Thyroid gland (tissue), 4 donors: ENCODE measurements at regions not wholly inside any gene's neighbourhood (a gene's known extent, or its start where the extent isn't known, plus 50 kb on each side); places are given as distances from the start of the nearest gene placed in this dataset.

Experiments used
- POLR2A ChIP-seq, 2 donors: fragments of 450-650 bp; IDR thresholded peaks; one replicate each; pipeline ENCODE4 v1.6.1; 2017; ENCODE audit warnings: antibody characterized with exemption in 2 of 2, mild to moderate bottlenecking in 2 of 2, moderate library complexity in 1 of 2
- TF ChIP-seq, protein P1 (sequence below), 6 experiments: fragments of 200-600 bp in 3 of 6; fragments of 450-650 bp in 3 of 6; sonication (generic) in 3 of 6; IDR thresholded peaks; one replicate each; pipeline ENCODE4 v1.5.1; 2016 to 2019; ENCODE audit warnings: antibody characterized with exemption in 6 of 6, mild to moderate bottlenecking in 2 of 6, inconsistent platforms in 1 of 6, moderate library complexity in 1 of 6

DNA sequence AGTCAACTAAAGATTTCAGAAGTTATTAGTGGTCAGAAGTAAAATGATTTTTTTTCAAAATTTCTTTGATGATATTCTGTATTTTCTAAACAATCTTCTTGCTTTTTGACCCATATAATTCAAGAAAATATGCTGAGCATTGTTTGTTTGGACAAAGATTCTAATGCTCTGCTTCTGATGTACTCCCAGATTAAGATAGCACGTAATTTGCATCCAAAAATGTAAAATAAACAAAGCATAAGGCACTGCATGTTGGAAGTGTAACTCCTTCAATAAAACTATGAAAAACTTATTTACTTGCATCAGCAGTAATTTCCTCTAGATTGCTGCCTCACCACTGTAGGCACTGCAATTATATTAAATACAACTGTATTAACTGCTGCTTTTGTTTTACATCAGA lies 1054.1 kb downstream of the TTLL7 start:
- TF ChIP-seq, protein P1, sequence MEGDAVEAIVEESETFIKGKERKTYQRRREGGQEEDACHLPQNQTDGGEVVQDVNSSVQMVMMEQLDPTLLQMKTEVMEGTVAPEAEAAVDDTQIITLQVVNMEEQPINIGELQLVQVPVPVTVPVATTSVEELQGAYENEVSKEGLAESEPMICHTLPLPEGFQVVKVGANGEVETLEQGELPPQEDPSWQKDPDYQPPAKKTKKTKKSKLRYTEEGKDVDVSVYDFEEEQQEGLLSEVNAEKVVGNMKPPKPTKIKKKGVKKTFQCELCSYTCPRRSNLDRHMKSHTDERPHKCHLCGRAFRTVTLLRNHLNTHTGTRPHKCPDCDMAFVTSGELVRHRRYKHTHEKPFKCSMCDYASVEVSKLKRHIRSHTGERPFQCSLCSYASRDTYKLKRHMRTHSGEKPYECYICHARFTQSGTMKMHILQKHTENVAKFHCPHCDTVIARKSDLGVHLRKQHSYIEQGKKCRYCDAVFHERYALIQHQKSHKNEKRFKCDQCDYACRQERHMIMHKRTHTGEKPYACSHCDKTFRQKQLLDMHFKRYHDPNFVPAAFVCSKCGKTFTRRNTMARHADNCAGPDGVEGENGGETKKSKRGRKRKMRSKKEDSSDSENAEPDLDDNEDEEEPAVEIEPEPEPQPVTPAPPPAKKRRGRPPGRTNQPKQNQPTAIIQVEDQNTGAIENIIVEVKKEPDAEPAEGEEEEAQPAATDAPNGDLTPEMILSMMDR (IDR thresholded peaks at IDR 0.05), result no peak
- no peak for TF ChIP-seq POLR2A (IDR thresholded peaks at IDR 0.05)
